B cell (primary cell): ENCODE measurements at regions not wholly inside any gene's neighbourhood (a gene's known extent, or its start where the extent isn't known, plus 50 kb on each side); places are given as distances from the start of the nearest gene placed in this dataset.

Experiments used
- EZH2 ChIP-seq: IDR thresholded peaks from 2 replicates; pipeline ENCODE4 v1.6.1; 2012; ENCODE audit warnings: borderline replicate concordance, low read depth, mild to moderate bottlenecking, moderate library complexity, low read length; ENCODE audit not compliant: insufficient read depth, poor library complexity, severe bottlenecking
- TF ChIP-seq, protein P1 (sequence below): fragments of 200-600 bp; IDR thresholded peaks from one replicate; pipeline ENCODE4 v1.8.0; 2022; ENCODE audit warnings: antibody characterized with exemption, mild to moderate bottlenecking

- TF ChIP-seq, protein P1, sequence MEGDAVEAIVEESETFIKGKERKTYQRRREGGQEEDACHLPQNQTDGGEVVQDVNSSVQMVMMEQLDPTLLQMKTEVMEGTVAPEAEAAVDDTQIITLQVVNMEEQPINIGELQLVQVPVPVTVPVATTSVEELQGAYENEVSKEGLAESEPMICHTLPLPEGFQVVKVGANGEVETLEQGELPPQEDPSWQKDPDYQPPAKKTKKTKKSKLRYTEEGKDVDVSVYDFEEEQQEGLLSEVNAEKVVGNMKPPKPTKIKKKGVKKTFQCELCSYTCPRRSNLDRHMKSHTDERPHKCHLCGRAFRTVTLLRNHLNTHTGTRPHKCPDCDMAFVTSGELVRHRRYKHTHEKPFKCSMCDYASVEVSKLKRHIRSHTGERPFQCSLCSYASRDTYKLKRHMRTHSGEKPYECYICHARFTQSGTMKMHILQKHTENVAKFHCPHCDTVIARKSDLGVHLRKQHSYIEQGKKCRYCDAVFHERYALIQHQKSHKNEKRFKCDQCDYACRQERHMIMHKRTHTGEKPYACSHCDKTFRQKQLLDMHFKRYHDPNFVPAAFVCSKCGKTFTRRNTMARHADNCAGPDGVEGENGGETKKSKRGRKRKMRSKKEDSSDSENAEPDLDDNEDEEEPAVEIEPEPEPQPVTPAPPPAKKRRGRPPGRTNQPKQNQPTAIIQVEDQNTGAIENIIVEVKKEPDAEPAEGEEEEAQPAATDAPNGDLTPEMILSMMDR = no peak
- TF ChIP-seq EZH2 = no peak
Measured at GRCh38 chr14:71384007-71384845, 477.0 kb downstream of the PCNX1 start.
